ENCODE measurements at regions not wholly inside any gene's neighbourhood (a gene's known extent, or its start where the extent isn't known, plus 50 kb on each side); places are given as distances from the start of the nearest gene placed in this dataset.
"Not testable (repeated sequence)": the region's sequence is repeated elsewhere in the genome, so short reads cannot be mapped to it uniquely, and the experiment has no call there.

GRCh38 chr6:92648364-92649086, 770.8 kb downstream of the EPHA7 start:
- Histone ChIP-seq H3K4me3 (ENCODE audit: low read length) (no peak overlapping the region), H3K27me3 (replicated peaks; ENCODE audit: insufficient read depth, low read length) (no peaks in the 10 kb centered on the region), H2AFZ (ENCODE audit: low read length) (no peak overlapping the region), H3K9me3 (replicated peaks; ENCODE audit: insufficient read depth, low read length) (no peaks in the 10 kb centered on the region), H3K27ac (ENCODE audit: low read length) (no peak overlapping the region), H3K4me2 (ENCODE audit: low read depth, low read length) (no peak overlapping the region), H3K36me3 (replicated peaks; ENCODE audit: insufficient read depth, low read length) (no peaks in the 10 kb centered on the region), H3F3A (ENCODE audit: insufficient read depth, low read length) (no peaks in the 10 kb centered on the region), H3K9me2 (replicated peaks; ENCODE audit: insufficient read depth, low read length) (no peaks in the 10 kb centered on the region), H4K20me1 (ENCODE audit: insufficient read depth, low read length) (no peaks in the 10 kb centered on the region), H3K9ac (ENCODE audit: low read length) (no peak overlapping the region), H3K4me1 (ENCODE audit: low read length) (no peaks in the 10 kb centered on the region), H3K79me2 (ENCODE audit: low read length) (no peaks in the 10 kb centered on the region)
- TF ChIP-seq EZH2phosphoT487 (IDR thresholded peaks at IDR 0.05; ENCODE audit: low read length) = no peak
- no peak for TF ChIP-seq CTCF (IDR thresholded peaks at IDR 0.05; ENCODE audit: low read length)
- DNase-seq = no peak

GRCh38 chr6:92647630-92648029, 771.7 kb downstream of the EPHA7 start:
- Histone ChIP-seq H3K27ac (ENCODE audit: low read length) (no peak overlapping the region), H3K9me3 (replicated peaks; ENCODE audit: insufficient read depth, low read length) (no peaks in the 10 kb centered on the region)
- DNase-seq = no peak

GRCh38 chr6:92644104-92644791, 775.1 kb downstream of the EPHA7 start:
- H3K4me3 ChIP-seq (ENCODE audit: low read length); H3K4me2 ChIP-seq (ENCODE audit: low read depth, low read length); H3K79me2 ChIP-seq (ENCODE audit: low read length); H3K27me3 ChIP-seq (replicated peaks; ENCODE audit: insufficient read depth, low read length); H3K9me3 ChIP-seq (replicated peaks; ENCODE audit: insufficient read depth, low read length); H3K9me2 ChIP-seq (replicated peaks; ENCODE audit: insufficient read depth, low read length); H3F3A ChIP-seq (ENCODE audit: insufficient read depth, low read length); H4K20me1 ChIP-seq (ENCODE audit: insufficient read depth, low read length); H3K27ac ChIP-seq (ENCODE audit: low read length); H3K4me1 ChIP-seq (ENCODE audit: low read length); H2AFZ ChIP-seq (ENCODE audit: low read length); H3K9ac ChIP-seq (ENCODE audit: low read length); H3K36me3 ChIP-seq (replicated peaks; ENCODE audit: insufficient read depth, low read length): not testable (repeated sequence)
- peak; percentile 53 for DNase-seq
- TF ChIP-seq CTCF (IDR thresholded peaks at IDR 0.05; ENCODE audit: low read length) = peak; percentile 61

More at GRCh38 chr6:92647630-92648029, 771.7 kb downstream of the EPHA7 start:
- Histone ChIP-seq H4K20me1 (ENCODE audit: insufficient read depth, low read length) (no peaks in the 10 kb centered on the region), H3K4me2 (ENCODE audit: low read depth, low read length) (no peak overlapping the region), H3K27me3 (replicated peaks; ENCODE audit: insufficient read depth, low read length) (no peaks in the 10 kb centered on the region), H3K4me1 (ENCODE audit: low read length) (no peaks in the 10 kb centered on the region), H3K36me3 (replicated peaks; ENCODE audit: insufficient read depth, low read length) (no peaks in the 10 kb centered on the region), H3F3A (ENCODE audit: insufficient read depth, low read length) (no peaks in the 10 kb centered on the region), H3K9ac (ENCODE audit: low read length) (no peak overlapping the region), H2AFZ (ENCODE audit: low read length) (no peak overlapping the region), H3K79me2 (ENCODE audit: low read length) (no peaks in the 10 kb centered on the region), H3K9me2 (replicated peaks; ENCODE audit: insufficient read depth, low read length) (no peaks in the 10 kb centered on the region), H3K4me3 (ENCODE audit: low read length) (no peak overlapping the region)
- TF ChIP-seq EZH2phosphoT487 (IDR thresholded peaks at IDR 0.05; ENCODE audit: low read length) (no peak), EZH2 (optimal IDR thresholded peaks at IDR 0.05; ENCODE audit: low read depth, low read length) (no peak), CTCF (IDR thresholded peaks at IDR 0.05; ENCODE audit: low read length) (no peak)

All from MM.1S (cell line).